HG02642 (cell line): ENCODE measurements at regions not wholly inside any gene's neighbourhood (a gene's known extent, or its start where the extent isn't known, plus 50 kb on each side); places are given as distances from the start of the nearest gene placed in this dataset.

Source experiments
- ATAC-seq: cut with Tn5 transposase; IDR thresholded peaks from one replicate; pipeline ENCODE4 v1.9.1; 2021; ENCODE audit warnings: mild to moderate bottlenecking; ENCODE audit not compliant: unreplicated experiment, poor library complexity

- ATAC-seq, result no peak
Observed at GRCh38 chr10:29099415-29099814, 189.5 kb upstream of the LYZL1 start.

GRCh38 chr10:29100505-29100904 is 188.4 kb upstream of the LYZL1 start:
- ATAC-seq, result no peak

- ATAC-seq, result no peak
Observed at GRCh38 chr10:29102233-29102632, 186.6 kb upstream of the LYZL1 start.

GRCh38 chr10:29102636-29103035 is 186.2 kb upstream of the LYZL1 start:
- no peak for ATAC-seq

GRCh38 chr10:29104661-29105399 is 184.0 kb upstream of the LYZL1 start:
- ATAC-seq, result no peak

GRCh38 chr10:29105516-29106215 is 183.2 kb upstream of the LYZL1 start:
- no peak for ATAC-seq

GRCh38 chr10:29106287-29106686 is 182.6 kb upstream of the LYZL1 start:
- ATAC-seq, result no peak

GRCh38 chr10:29107866-29108498 is 180.9 kb upstream of the LYZL1 start:
- ATAC-seq, result no peak

- ATAC-seq, result no peak
Observed at GRCh38 chr10:29109707-29110571, 178.9 kb upstream of the LYZL1 start.

GRCh38 chr10:29112827-29113615 is 175.8 kb upstream of the LYZL1 start:
- ATAC-seq, result no peak

GRCh38 chr10:29113616-29113945 is 175.3 kb upstream of the LYZL1 start:
- ATAC-seq, result no peak

GRCh38 chr10:29114141-29114540 is 174.7 kb upstream of the LYZL1 start:
- no peak for ATAC-seq

GRCh38 chr10:29117781-29118180 is 171.1 kb upstream of the LYZL1 start:
- no peak for ATAC-seq

- ATAC-seq, result no peak
Observed at GRCh38 chr10:29119374-29119773, 169.5 kb upstream of the LYZL1 start.

GRCh38 chr10:29120216-29120615 is 168.7 kb upstream of the LYZL1 start:
- ATAC-seq, result no peak

GRCh38 chr10:29124864-29125263 is 164.0 kb upstream of the LYZL1 start:
- no peak for ATAC-seq

GRCh38 chr10:29127037-29127700 is 161.7 kb upstream of the LYZL1 start:
- ATAC-seq, result no peak

GRCh38 chr10:29127731-29128130 is 161.1 kb upstream of the LYZL1 start:
- no peak for ATAC-seq

GRCh38 chr10:29130190-29130673 is 158.6 kb upstream of the LYZL1 start:
- no peak for ATAC-seq
